H1 (cell line): ENCODE measurements at regions not wholly inside any gene's neighbourhood (a gene's known extent, or its start where the extent isn't known, plus 50 kb on each side); places are given as distances from the start of the nearest gene placed in this dataset.

Experiments
- CHD7 ChIP-seq: fragments of 300-600 bp; sonication (generic); IDR thresholded peaks from 2 replicates; pipeline ENCODE4 v1.7.1; 2012; ENCODE audit warnings: low read length, moderate library complexity, mild to moderate bottlenecking, inconsistent platforms; ENCODE audit not compliant: insufficient replicate concordance
- JUND ChIP-seq: IDR thresholded peaks from 2 replicates; pipeline ENCODE4 v1.6.1; 2011; ENCODE audit warnings: mild to moderate bottlenecking, improper control_type of control experiment, low read length

- no peak for TF ChIP-seq CHD7
- TF ChIP-seq JUND, result no peak
These were observed 267.2 kb upstream of the PFKP start (continued) for GRCh38 chr10:2800178-2800577.
